Peyer's patch (tissue), 4 donors: ENCODE measurements at regions not wholly inside any gene's neighbourhood (a gene's known extent, or its start where the extent isn't known, plus 50 kb on each side); places are given as distances from the start of the nearest gene placed in this dataset.
"Not testable (repeated sequence)": the region's sequence is repeated elsewhere in the genome, so short reads cannot be mapped to it uniquely, and the experiment has no call there.

Experiments used
- DNase-seq, 3 donors: peaks; one replicate each; pipeline ENCODE4 v3.0.0-alpha.2; 2017 to 2019
- H3K27ac ChIP-seq, 4 donors: fragments of 200-600 bp; sonication (generic); one replicate each; pipeline ENCODE4 v1.5.1; 2016 to 2019
- H3K27me3 ChIP-seq, 2 donors: fragments of 200-600 bp; sonication (generic); one replicate each; pipeline ENCODE4 v1.5.1; 2019
- H3K36me3 ChIP-seq, 3 donors: fragments of 200-600 bp; sonication (generic); one replicate each; pipeline ENCODE4 v1.5.1; 2016 to 2019
- H3K4me1 ChIP-seq, 4 donors: fragments of 200-600 bp; sonication (generic); one replicate each; pipeline ENCODE4 v1.5.1; 2016 to 2019
- H3K4me3 ChIP-seq, 4 donors: fragments of 200-600 bp; sonication (generic); 1 replicate in 3 of 4; 2 replicates in 1 of 4; pipeline ENCODE4 v1.5.1; 2016 to 2019; ENCODE audit warnings: mild to moderate bottlenecking in 1 of 4
- H3K9me3 ChIP-seq, 4 donors: fragments of 200-600 bp; sonication (generic); one replicate each; pipeline ENCODE4 v1.5.1; 2016 to 2019; ENCODE audit warnings: mild to moderate bottlenecking in 1 of 4
- POLR2A ChIP-seq, 2 donors: fragments of 450-650 bp; IDR thresholded peaks; one replicate each; pipeline ENCODE4 v1.5.1; 2017; ENCODE audit warnings: antibody characterized with exemption in 2 of 2, mild to moderate bottlenecking in 2 of 2, moderate library complexity in 2 of 2
- TF ChIP-seq, protein P1 (sequence below), 6 experiments: fragments of 450-650 bp in 4 of 6; fragments of 200-600 bp in 2 of 6; sonication (generic) in 1 of 6; IDR thresholded peaks; one replicate each; pipeline ENCODE4 v1.5.1; 2017 to 2019; ENCODE audit warnings: antibody characterized with exemption in 6 of 6, mild to moderate bottlenecking in 3 of 6, moderate library complexity in 1 of 6

GRCh38 chr6:150306290-150306689, 62.5 kb upstream of the IYD start:
- Histone ChIP-seq H3K27me3 (no peaks in the 10 kb centered on the region), H3K4me1 (peaks cover 0 to 5% (median 0%) of the 10 kb centered on the region in 4 donors), H3K27ac (no peak overlapping the region), H3K9me3 (no peaks in the 10 kb centered on the region), H3K4me3 (no peak overlapping the region), H3K36me3 (no peaks in the 10 kb centered on the region)
- no peak for TF ChIP-seq POLR2A (IDR thresholded peaks at IDR 0.05)
- TF ChIP-seq, protein P1, sequence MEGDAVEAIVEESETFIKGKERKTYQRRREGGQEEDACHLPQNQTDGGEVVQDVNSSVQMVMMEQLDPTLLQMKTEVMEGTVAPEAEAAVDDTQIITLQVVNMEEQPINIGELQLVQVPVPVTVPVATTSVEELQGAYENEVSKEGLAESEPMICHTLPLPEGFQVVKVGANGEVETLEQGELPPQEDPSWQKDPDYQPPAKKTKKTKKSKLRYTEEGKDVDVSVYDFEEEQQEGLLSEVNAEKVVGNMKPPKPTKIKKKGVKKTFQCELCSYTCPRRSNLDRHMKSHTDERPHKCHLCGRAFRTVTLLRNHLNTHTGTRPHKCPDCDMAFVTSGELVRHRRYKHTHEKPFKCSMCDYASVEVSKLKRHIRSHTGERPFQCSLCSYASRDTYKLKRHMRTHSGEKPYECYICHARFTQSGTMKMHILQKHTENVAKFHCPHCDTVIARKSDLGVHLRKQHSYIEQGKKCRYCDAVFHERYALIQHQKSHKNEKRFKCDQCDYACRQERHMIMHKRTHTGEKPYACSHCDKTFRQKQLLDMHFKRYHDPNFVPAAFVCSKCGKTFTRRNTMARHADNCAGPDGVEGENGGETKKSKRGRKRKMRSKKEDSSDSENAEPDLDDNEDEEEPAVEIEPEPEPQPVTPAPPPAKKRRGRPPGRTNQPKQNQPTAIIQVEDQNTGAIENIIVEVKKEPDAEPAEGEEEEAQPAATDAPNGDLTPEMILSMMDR (IDR thresholded peaks at IDR 0.05), result no peak
- no peak for DNase-seq

DNA sequence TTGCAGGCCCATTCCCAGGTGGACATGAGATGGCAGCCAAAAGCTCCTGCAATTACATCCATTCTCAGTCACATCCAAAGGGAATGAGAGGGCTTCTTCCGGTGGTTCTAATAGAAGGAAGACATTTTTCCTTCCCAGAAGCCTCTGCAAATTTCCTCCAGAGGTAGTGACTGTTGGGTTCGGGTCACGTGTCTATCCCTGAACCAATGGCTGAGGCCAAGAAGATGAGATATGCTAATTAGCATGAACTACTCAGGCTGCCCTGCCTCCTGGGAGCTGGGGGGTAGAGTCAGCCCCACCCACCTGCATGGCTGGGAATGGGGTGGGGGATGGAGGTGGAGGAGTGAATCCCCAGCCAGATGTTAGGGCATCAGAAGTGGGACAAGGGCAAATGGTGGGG, 61.3 kb upstream of the IYD start:
- peaks cover 0 to 5% (median 0%) of the 10 kb centered on the region in 4 donors for H3K4me1 ChIP-seq

GRCh38 chr6:150308812-150309645, 59.8 kb upstream of the IYD start:
- H3K9me3 ChIP-seq, result no peaks in the 10 kb centered on the region
- no peak overlapping the region for H3K4me3 ChIP-seq
- no peaks in the 10 kb centered on the region for H3K27me3 ChIP-seq
- TF ChIP-seq, protein P1 (IDR thresholded peaks at IDR 0.05), result no peak
- TF ChIP-seq POLR2A (IDR thresholded peaks at IDR 0.05), result no peak
- no peaks in the 10 kb centered on the region for H3K4me1 ChIP-seq
- no peak overlapping the region for H3K27ac ChIP-seq
- H3K36me3 ChIP-seq, result no peaks in the 10 kb centered on the region
- DNase-seq, result no peak

More for the DNA sequence above, 61.3 kb upstream of the IYD start:
- no peak overlapping the region for H3K27ac ChIP-seq
- no peaks in the 10 kb centered on the region for H3K36me3 ChIP-seq
- H3K9me3 ChIP-seq, result no peaks in the 10 kb centered on the region
- TF ChIP-seq, protein P1 (IDR thresholded peaks at IDR 0.05), result no peak
- no peak overlapping the region for H3K4me3 ChIP-seq
- DNase-seq, result no peak
- H3K27me3 ChIP-seq, result no peaks in the 10 kb centered on the region

- no peak for TF ChIP-seq POLR2A (IDR thresholded peaks at IDR 0.05)
- TF ChIP-seq, protein P1 (IDR thresholded peaks at IDR 0.05), result no peak
- H3K36me3 ChIP-seq, result no peaks in the 10 kb centered on the region
- no peaks in the 10 kb centered on the region for H3K4me1 ChIP-seq
- no peaks in the 10 kb centered on the region for H3K27me3 ChIP-seq
- no peaks in the 10 kb centered on the region for H3K9me3 ChIP-seq
- peak overlapping the region in 2 of 4 donors; percentile 10 to 39 for H3K27ac ChIP-seq
- no peak overlapping the region for H3K4me3 ChIP-seq
- no peak for DNase-seq
Measured at GRCh38 chr6:150310539-150310938, 58.3 kb upstream of the IYD start.

GRCh38 chr6:150311149-150311944, 57.5 kb upstream of the IYD start:
- DNase-seq, result peak in 2 of 3 donors; percentile 19 to 66
- H3K36me3 ChIP-seq, H3K4me3 ChIP-seq, H3K27me3 ChIP-seq, H3K27ac ChIP-seq, H3K9me3 ChIP-seq, H3K4me1 ChIP-seq: not testable (repeated sequence)

DNA sequence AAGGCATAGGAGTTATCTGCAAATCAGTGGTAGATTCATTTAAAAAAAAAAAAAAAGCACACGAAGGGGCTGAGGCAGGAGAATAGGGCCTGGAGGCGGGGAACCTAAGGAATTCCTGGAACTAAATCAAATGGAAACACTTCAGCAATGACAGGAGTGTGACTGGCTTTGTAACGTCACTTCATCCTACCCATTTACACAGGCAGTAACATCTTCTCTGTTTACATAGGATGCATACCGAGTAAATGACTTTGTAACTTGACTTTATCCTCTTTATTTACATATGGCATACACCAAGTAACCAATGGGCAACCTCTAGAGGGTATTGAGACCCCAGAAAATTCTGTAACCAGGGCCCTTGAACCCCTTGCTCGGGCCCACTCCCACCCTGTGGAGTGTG, 56.4 kb upstream of the IYD start:
- Histone ChIP-seq H3K4me1 (no peaks in the 10 kb centered on the region), H3K36me3 (no peaks in the 10 kb centered on the region), H3K9me3 (no peaks in the 10 kb centered on the region), H3K27me3 (no peaks in the 10 kb centered on the region), H3K27ac (no peak overlapping the region), H3K4me3 (no peak overlapping the region)
- DNase-seq, result no peak
- TF ChIP-seq, protein P1 (IDR thresholded peaks at IDR 0.05), result no peak
- no peak for TF ChIP-seq POLR2A (IDR thresholded peaks at IDR 0.05)
